K562 (cell line): ENCODE measurements at regions not wholly inside any gene's neighbourhood (a gene's known extent, or its start where the extent isn't known, plus 50 kb on each side); places are given as distances from the start of the nearest gene placed in this dataset.

Source experiments
- POU5F1 ChIP-seq: fragments of 150-350 bp; IDR thresholded peaks from 2 replicates; pipeline ENCODE4 v1.6.1; 2014; ENCODE audit warnings: borderline replicate concordance, low read length, low read depth, mild to moderate bottlenecking; ENCODE audit not compliant: partially characterized antibody
- THAP12 ChIP-seq: fragments of 250-450 bp; sonication (Bioruptor Pico); IDR thresholded peaks from 2 replicates; pipeline ENCODE4 v1.9.0; 2021; ENCODE audit warnings: mild to moderate bottlenecking, inconsistent platforms
- ZFX ChIP-seq: sonication (generic); formaldehyde crosslinking; IDR thresholded peaks from 2 replicates; pipeline ENCODE4 v1.8.0; 2022; ENCODE audit warnings: mild to moderate bottlenecking, missing genetic modification reagents, moderate library complexity

- TF ChIP-seq POU5F1 (no peak), THAP12 (CRISPR knock-in tag) (no peak), ZFX (CRISPR knock-in tag) (no peak)
Observed at GRCh38 chr1:219550201-219550600, 62.7 kb downstream of the ZC3H11B start.
